Body of pancreas (tissue), 4 donors: ENCODE measurements at regions not wholly inside any gene's neighbourhood (a gene's known extent, or its start where the extent isn't known, plus 50 kb on each side); places are given as distances from the start of the nearest gene placed in this dataset.

Experiments used
- POLR2A ChIP-seq, 3 donors: fragments of 450-650 bp; IDR thresholded peaks; one replicate each; pipeline ENCODE4 v1.6.1; 2016; ENCODE audit warnings: antibody characterized with exemption in 3 of 3, mild to moderate bottlenecking in 2 of 3
- TF ChIP-seq, protein P1 (sequence below), 7 experiments: fragments of 450-650 bp in 4 of 7; fragments of 200-600 bp in 3 of 7; sonication (generic) in 3 of 7; IDR thresholded peaks; one replicate each; pipeline ENCODE4 v1.5.1; 2016 to 2019; ENCODE audit warnings: antibody characterized with exemption in 7 of 7

DNA sequence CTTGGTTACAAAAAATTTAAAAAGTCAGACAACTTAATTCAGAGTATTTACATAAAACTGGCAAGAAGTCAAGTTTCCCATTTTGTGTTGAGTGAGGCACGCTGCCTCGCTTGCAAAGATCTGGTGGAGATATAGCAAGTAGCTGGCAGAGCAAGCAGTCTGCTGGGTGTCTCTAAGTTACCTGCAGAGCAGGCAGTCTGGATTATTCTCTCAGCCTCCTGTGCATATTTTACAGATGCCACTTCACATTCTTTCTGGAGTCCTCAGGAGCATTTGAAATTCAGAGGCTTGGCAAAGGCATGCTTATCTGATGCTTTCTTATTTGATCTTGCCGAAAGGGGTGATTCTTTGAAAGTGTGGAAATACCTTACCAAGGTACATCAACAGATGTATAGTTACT is 640.4 kb upstream of the ADGRL4 start:
- TF ChIP-seq, protein P1, sequence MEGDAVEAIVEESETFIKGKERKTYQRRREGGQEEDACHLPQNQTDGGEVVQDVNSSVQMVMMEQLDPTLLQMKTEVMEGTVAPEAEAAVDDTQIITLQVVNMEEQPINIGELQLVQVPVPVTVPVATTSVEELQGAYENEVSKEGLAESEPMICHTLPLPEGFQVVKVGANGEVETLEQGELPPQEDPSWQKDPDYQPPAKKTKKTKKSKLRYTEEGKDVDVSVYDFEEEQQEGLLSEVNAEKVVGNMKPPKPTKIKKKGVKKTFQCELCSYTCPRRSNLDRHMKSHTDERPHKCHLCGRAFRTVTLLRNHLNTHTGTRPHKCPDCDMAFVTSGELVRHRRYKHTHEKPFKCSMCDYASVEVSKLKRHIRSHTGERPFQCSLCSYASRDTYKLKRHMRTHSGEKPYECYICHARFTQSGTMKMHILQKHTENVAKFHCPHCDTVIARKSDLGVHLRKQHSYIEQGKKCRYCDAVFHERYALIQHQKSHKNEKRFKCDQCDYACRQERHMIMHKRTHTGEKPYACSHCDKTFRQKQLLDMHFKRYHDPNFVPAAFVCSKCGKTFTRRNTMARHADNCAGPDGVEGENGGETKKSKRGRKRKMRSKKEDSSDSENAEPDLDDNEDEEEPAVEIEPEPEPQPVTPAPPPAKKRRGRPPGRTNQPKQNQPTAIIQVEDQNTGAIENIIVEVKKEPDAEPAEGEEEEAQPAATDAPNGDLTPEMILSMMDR (IDR thresholded peaks at IDR 0.05): no peak
- no peak for TF ChIP-seq POLR2A (IDR thresholded peaks at IDR 0.05)
